H1 (cell line): ENCODE measurements at regions not wholly inside any gene's neighbourhood (a gene's known extent, or its start where the extent isn't known, plus 50 kb on each side); places are given as distances from the start of the nearest gene placed in this dataset.

Source experiments
- CTCF ChIA-PET: fragments of 300-600 bp; sonication (Branson Sonifier 250); formaldehyde crosslinking; loops from one replicate; lab custom pipeline; 2021; ENCODE audit not compliant: partially characterized antibody; lab: Charles Lee
- POLR2A ChIA-PET: fragments of 300-600 bp; sonication (Branson Sonifier 250); formaldehyde crosslinking; loops from one replicate; lab custom pipeline; 2021; ENCODE audit warnings: inconsistent platforms; ENCODE audit not compliant: partially characterized antibody; lab: Charles Lee
- DNase-seq, 2 experiments: peaks; one replicate each; pipeline versions ENCODE4 v3.0.0 to v3.0.0-alpha.2; 2010 to 2022; ENCODE audit warnings: low spot score in 2 of 2, low read depth in 1 of 2, mixed read lengths in 1 of 2
- FAIRE-seq: peaks from 2 replicates; lab custom pipeline; 2011; peaks lifted over from hg19 to GRCh38; lab: Jason Lieb, UNC
- H2AFZ ChIP-seq: 2 replicates; pipeline ENCODE4 v1.8.1; 2012; ENCODE audit warnings: low read length, inconsistent platforms
- H2AK5ac ChIP-seq: 2 replicates; pipeline ENCODE4 v1.6.1; 2013; ENCODE audit warnings: low read depth, low read length
- H2BK120ac ChIP-seq: replicated peaks from 2 replicates; pipeline ENCODE3; 2013; ENCODE audit warnings: low read depth, low read length, inconsistent platforms
- H2BK12ac ChIP-seq: 2 replicates; pipeline ENCODE4 v1.6.1; 2013; ENCODE audit warnings: low read depth, low read length
- H2BK15ac ChIP-seq: 2 replicates; pipeline ENCODE4 v1.6.1; 2013; ENCODE audit warnings: low read length
- H2BK20ac ChIP-seq: 2 replicates; pipeline ENCODE4 v1.6.1; 2013; ENCODE audit warnings: low read length
- H2BK5ac ChIP-seq: 2 replicates; pipeline ENCODE4 v1.6.1; 2013; ENCODE audit warnings: low read depth, low read length
- H3K14ac ChIP-seq: 2 replicates; pipeline ENCODE4 v1.6.1; 2013; ENCODE audit warnings: inconsistent platforms; ENCODE audit not compliant: insufficient read length
- H3K18ac ChIP-seq: 2 replicates; pipeline ENCODE4 v1.6.1; 2013; ENCODE audit warnings: low read length; ENCODE audit errors: extremely low read depth
- H3K23ac ChIP-seq: 2 replicates; pipeline ENCODE4 v1.6.1; 2013; ENCODE audit warnings: inconsistent platforms; ENCODE audit not compliant: insufficient read length
- H3K23me2 ChIP-seq: 2 replicates; pipeline ENCODE4 v1.6.1; 2013; ENCODE audit warnings: low read depth, low read length
- H3K27ac ChIP-seq: 2 replicates; pipeline ENCODE4 v1.6.1; 2011; ENCODE audit warnings: low read depth, low read length, inconsistent platforms
- H3K27me3 ChIP-seq, 4 experiments: replicated peaks in 1 of 4; 1 replicate in 1 of 4; 2 replicates in 3 of 4; pipeline versions ENCODE4 v1.6.1 to v1.8.1; 2011 to 2013; ENCODE audit warnings: low read length in 3 of 4, mild to moderate bottlenecking in 3 of 4, inconsistent platforms in 2 of 4, mixed read lengths in 2 of 4, moderate library complexity in 1 of 4; ENCODE audit not compliant: control insufficient read depth in 3 of 4, insufficient read depth in 3 of 4; ENCODE audit errors: extremely low read depth in 1 of 4
- H3K36me3 ChIP-seq, 4 experiments: 2 replicates each; pipeline versions ENCODE4 v1.6.1 to v1.8.1; 2011 to 2013; ENCODE audit warnings: mild to moderate bottlenecking in 4 of 4, low read length in 3 of 4, moderate library complexity in 2 of 4, control low read depth in 1 of 4, inconsistent platforms in 1 of 4; ENCODE audit not compliant: insufficient read depth in 4 of 4, control insufficient read depth in 2 of 4
- H3K4ac ChIP-seq: replicated peaks from 2 replicates; pipeline ENCODE3; 2013; ENCODE audit warnings: low read length, low read depth, mixed read lengths, inconsistent platforms; ENCODE audit not compliant: insufficient read length
- H3K4me1 ChIP-seq, 4 experiments: replicated peaks in 1 of 4; 1 replicate in 1 of 4; 2 replicates in 3 of 4; pipeline versions ENCODE4 v1.6.1 to v1.8.1; 2011 to 2013; ENCODE audit warnings: low read length in 3 of 4, inconsistent platforms in 2 of 4, mixed read lengths in 1 of 4; ENCODE audit not compliant: insufficient read depth in 4 of 4, control insufficient read depth in 3 of 4
- H3K4me2 ChIP-seq, 2 experiments: 2 replicates each; pipeline versions ENCODE4 v1.6.1 to v1.8.1; 2011 to 2013; ENCODE audit warnings: low read depth in 2 of 2, low read length in 2 of 2, control low read depth in 1 of 2, inconsistent platforms in 1 of 2, mild to moderate bottlenecking in 1 of 2; ENCODE audit not compliant: insufficient read depth in 1 of 2
- H3K4me3 ChIP-seq, 4 experiments: fragments of 200-600, 300-600 bp in 1 of 4; sonication (generic), shearing (Covaris generic), sonication (Bioruptor Twin) in 1 of 4; 2 replicates each; pipeline versions ENCODE4 v1.5.1 to v1.8.1; 2011 to 2016; ENCODE audit warnings: low read length in 4 of 4, low read depth in 3 of 4, control low read depth in 2 of 4, inconsistent platforms in 2 of 4, mild to moderate bottlenecking in 2 of 4, mixed read lengths in 1 of 4, moderate library complexity in 1 of 4; ENCODE audit not compliant: insufficient read depth in 2 of 4; ENCODE audit errors: extremely low read depth in 1 of 4
- H3K56ac ChIP-seq: replicated peaks from 2 replicates; pipeline ENCODE3; 2013; ENCODE audit warnings: low read depth, mild to moderate bottlenecking, mixed read lengths, low read length, inconsistent platforms; ENCODE audit not compliant: insufficient read length
- H3K79me1 ChIP-seq: 2 replicates; pipeline ENCODE4 v1.6.1; 2013; ENCODE audit warnings: low read depth, low read length, control low read depth
- H3K79me2 ChIP-seq, 2 experiments: 2 replicates each; pipeline versions ENCODE4 v1.6.1 to v1.8.1; 2012 to 2013; ENCODE audit warnings: low read length in 2 of 2, mild to moderate bottlenecking in 2 of 2, inconsistent platforms in 1 of 2; ENCODE audit not compliant: insufficient read depth in 2 of 2, control insufficient read depth in 1 of 2
- H3K9ac ChIP-seq, 4 experiments: replicated peaks in 1 of 4; 1 replicate in 1 of 4; 2 replicates in 3 of 4; pipeline versions ENCODE4 v1.6.1 to v1.8.1; 2011 to 2013; ENCODE audit warnings: low read depth in 3 of 4, low read length in 3 of 4, control low read depth in 2 of 4, mild to moderate bottlenecking in 2 of 4, moderate library complexity in 2 of 4, inconsistent platforms in 1 of 4; ENCODE audit errors: extremely low read depth in 1 of 4
- H3K9me3 ChIP-seq, 2 experiments: 2 replicates each; pipeline versions ENCODE4 v1.6.1 to v1.8.1; 2012 to 2013; ENCODE audit warnings: mild to moderate bottlenecking in 2 of 2, moderate library complexity in 2 of 2, control low read depth in 1 of 2, inconsistent platforms in 1 of 2, low read depth in 1 of 2, low read length in 1 of 2, mixed read lengths in 1 of 2; ENCODE audit not compliant: insufficient read depth in 2 of 2
- H4K20me1 ChIP-seq, 2 experiments: replicated peaks in 1 of 2; 2 replicates each; pipeline versions ENCODE3 to v1.8.1; 2011 to 2013; ENCODE audit warnings: inconsistent platforms in 2 of 2, low read length in 2 of 2, mild to moderate bottlenecking in 1 of 2; ENCODE audit not compliant: insufficient read depth in 2 of 2, control insufficient read depth in 1 of 2
- H4K5ac ChIP-seq: 2 replicates; pipeline ENCODE4 v1.6.1; 2013; ENCODE audit warnings: low read length, low read depth, mixed read lengths, inconsistent platforms; ENCODE audit not compliant: insufficient read length
- H4K8ac ChIP-seq: 2 replicates; pipeline ENCODE4 v1.8.0; 2013; ENCODE audit warnings: mild to moderate bottlenecking, moderate library complexity, low read length, inconsistent platforms; ENCODE audit not compliant: insufficient read depth; ENCODE audit errors: extremely low read depth
- H4K91ac ChIP-seq: replicated peaks from 2 replicates; pipeline ENCODE3; 2013; ENCODE audit warnings: low read length, mixed read lengths, inconsistent platforms; ENCODE audit not compliant: insufficient read length
- BCL11A ChIP-seq, 2 experiments: IDR thresholded peaks; one replicate each; pipeline ENCODE4 v1.6.1; 2011; ENCODE audit warnings: low read depth in 2 of 2, low read length in 2 of 2, mild to moderate bottlenecking in 2 of 2

- Histone ChIP-seq H2AFZ (no peak overlapping the region), H3K9ac (no peak overlapping the region), H4K91ac (no peak overlapping the region), H2BK20ac (no peak overlapping the region), H3K14ac (no peak overlapping the region), H2BK120ac (no peak overlapping the region), H3K23me2 (no peaks in the 10 kb centered on the region; the same call in 1 of the 2 replicates), H2BK15ac (no peak overlapping the region), H4K5ac (no peak overlapping the region), H3K36me3 (no peaks in the 10 kb centered on the region), H2BK5ac (no peak overlapping the region), H3K79me1 (no peaks in the 10 kb centered on the region), H2BK12ac (no peak overlapping the region), H4K20me1 (no peaks in the 10 kb centered on the region), H3K4ac (no peak overlapping the region), H3K18ac (no peak overlapping the region), H3K79me2 (no peaks in the 10 kb centered on the region), H2AK5ac (no peak overlapping the region), H3K9me3 (no peaks in the 10 kb centered on the region), H3K27me3 (no peaks in the 10 kb centered on the region), H3K23ac (no peak overlapping the region), H3K27ac (no peak overlapping the region), H3K4me3 (no peak overlapping the region), H3K4me1 (no peaks in the 10 kb centered on the region), H3K4me2 (no peak overlapping the region), H3K56ac (no peak overlapping the region), H4K8ac (no peak overlapping the region)
- DNase-seq = no peak
- CTCF ChIA-PET = no interaction called here
- FAIRE-seq = no peak
- POLR2A ChIA-PET = no interaction called here
- TF ChIP-seq BCL11A (IDR thresholded peaks at IDR 0.05; ENCODE audit: low read depth in 2 of 2, low read length in 2 of 2) = no peak
These were observed 660.5 kb upstream of the PRMT6 start for GRCh38 chr1:106396020-106396419.
